Ectodermal cell (in vitro differentiated cells): ENCODE measurements at regions not wholly inside any gene's neighbourhood (a gene's known extent, or its start where the extent isn't known, plus 50 kb on each side); places are given as distances from the start of the nearest gene placed in this dataset.

Source experiments
- H3K27ac ChIP-seq: 2 replicates; pipeline ENCODE4 v1.7.0; 2013; ENCODE audit warnings: mild to moderate bottlenecking, low read depth, low read length; ENCODE audit not compliant: insufficient read depth, poor library complexity, severe bottlenecking
- H3K27me3 ChIP-seq: 2 replicates; pipeline ENCODE4 v1.7.0; 2013; ENCODE audit warnings: mild to moderate bottlenecking, low read length; ENCODE audit not compliant: insufficient read depth, control insufficient read depth, poor library complexity, severe bottlenecking
- H3K36me3 ChIP-seq: one replicate; pipeline ENCODE4 v1.7.0; 2013; ENCODE audit warnings: low read length; ENCODE audit not compliant: control insufficient read depth, insufficient read depth
- H3K4me1 ChIP-seq: one replicate; pipeline ENCODE4 v1.7.0; 2013; ENCODE audit warnings: low read length; ENCODE audit not compliant: control insufficient read depth, insufficient read depth
- H3K4me3 ChIP-seq: 2 replicates; pipeline ENCODE4 v1.7.0; 2013; ENCODE audit warnings: low read depth, low read length, control low read depth; ENCODE audit not compliant: insufficient read depth
- H3K9me3 ChIP-seq: 2 replicates; pipeline ENCODE4 v1.7.0; 2013; ENCODE audit warnings: mild to moderate bottlenecking, low read length, moderate library complexity; ENCODE audit not compliant: control insufficient read depth
- WGBS, 2 experiments: methylation state at CpG; one replicate each; pipeline ENCODE4 v1.1.7; 2013; ENCODE audit warnings: missing lambda C conversion rate in 2 of 2; 5-methylcytosine and 5-hydroxymethylcytosine counted together

- 98 to 99% methylated on average over 4 of the region's 4 CpGs for WGBS, 2 experiments
- H3K36me3 ChIP-seq: no peaks in the 10 kb centered on the region
- H3K4me1 ChIP-seq: peaks cover 13% of the 10 kb centered on the region
- no peaks in the 10 kb centered on the region for H3K27me3 ChIP-seq
- H3K9me3 ChIP-seq: no peaks in the 10 kb centered on the region
- H3K27ac ChIP-seq: no peak overlapping the region
- H3K4me3 ChIP-seq: no peak overlapping the region
Observed at GRCh38 chr12:92025462-92026207, 120.0 kb downstream of the BTG1 start.

GRCh38 chr12:92022093-92022492 is 123.6 kb downstream of the BTG1 start:
- no peak overlapping the region for H3K27ac ChIP-seq
- no CpG with 5 or more reads among the region's 1 CpG for WGBS, 2 experiments

GRCh38 chr12:92021666-92022035 is 124.0 kb downstream of the BTG1 start:
- Histone ChIP-seq H3K4me1 (peaks cover 15% of the 10 kb centered on the region), H3K27me3 (no peaks in the 10 kb centered on the region), H3K27ac (peak overlapping the region; percentile 2), H3K9me3 (no peaks in the 10 kb centered on the region), H3K36me3 (no peaks in the 10 kb centered on the region), H3K4me3 (no peak overlapping the region)
- WGBS, 2 experiments: 20 to 25% methylated on average over 1 of the region's 1 CpG

More at GRCh38 chr12:92022093-92022492, 123.6 kb downstream of the BTG1 start:
- Histone ChIP-seq H3K4me1 (peaks cover 15% of the 10 kb centered on the region), H3K36me3 (no peaks in the 10 kb centered on the region), H3K9me3 (no peaks in the 10 kb centered on the region), H3K27me3 (no peaks in the 10 kb centered on the region), H3K4me3 (no peak overlapping the region)

- H3K4me1 ChIP-seq: peaks cover 15% of the 10 kb centered on the region
- H3K27ac ChIP-seq: peak overlapping the region; percentile 74
- H3K4me3 ChIP-seq: no peak overlapping the region
- no peaks in the 10 kb centered on the region for H3K27me3 ChIP-seq
- H3K36me3 ChIP-seq: no peaks in the 10 kb centered on the region
- WGBS, 2 experiments: 32 to 69% methylated on average over 3 to 5 of the region's 6 CpGs
- H3K9me3 ChIP-seq: no peaks in the 10 kb centered on the region
Observed at GRCh38 chr12:92020983-92021665, 124.5 kb downstream of the BTG1 start.

GRCh38 chr12:92019491-92020277 is 126.0 kb downstream of the BTG1 start:
- Histone ChIP-seq H3K4me3 (no peak overlapping the region), H3K27ac (no peak overlapping the region), H3K9me3 (no peaks in the 10 kb centered on the region), H3K27me3 (no peaks in the 10 kb centered on the region), H3K36me3 (no peaks in the 10 kb centered on the region), H3K4me1 (peaks cover 15% of the 10 kb centered on the region)
- WGBS, 2 experiments: 73 to 88% methylated on average over 2 of the region's 3 CpGs

GRCh38 chr12:92012691-92013090 is 133.0 kb downstream of the BTG1 start:
- H3K4me1 ChIP-seq: no peaks in the 10 kb centered on the region
- H3K27ac ChIP-seq: no peak overlapping the region
- no peak overlapping the region for H3K4me3 ChIP-seq
- 38 to 67% methylated on average over 1 of the region's 1 CpG for WGBS, 2 experiments
- no peaks in the 10 kb centered on the region for H3K27me3 ChIP-seq
- H3K9me3 ChIP-seq: no peaks in the 10 kb centered on the region
- no peaks in the 10 kb centered on the region for H3K36me3 ChIP-seq

GRCh38 chr12:92010853-92011701 is 134.6 kb downstream of the BTG1 start:
- Histone ChIP-seq H3K36me3 (no peaks in the 10 kb centered on the region), H3K4me1 (no peaks in the 10 kb centered on the region), H3K27me3 (no peaks in the 10 kb centered on the region), H3K4me3 (no peak overlapping the region), H3K9me3 (no peaks in the 10 kb centered on the region), H3K27ac (no peak overlapping the region)
- 90 to 92% methylated on average over 10 of the region's 10 CpGs for WGBS, 2 experiments

GRCh38 chr12:92010368-92010767 is 135.3 kb downstream of the BTG1 start:
- H3K9me3 ChIP-seq: no peaks in the 10 kb centered on the region
- H3K27ac ChIP-seq: no peak overlapping the region
- H3K4me3 ChIP-seq: no peak overlapping the region
- H3K4me1 ChIP-seq: no peaks in the 10 kb centered on the region
- no peaks in the 10 kb centered on the region for H3K27me3 ChIP-seq
- WGBS, 2 experiments: 88 to 92% methylated on average over 2 of the region's 2 CpGs
- H3K36me3 ChIP-seq: no peaks in the 10 kb centered on the region

- Histone ChIP-seq H3K27me3 (no peaks in the 10 kb centered on the region), H3K4me3 (no peak overlapping the region), H3K9me3 (no peaks in the 10 kb centered on the region), H3K27ac (no peak overlapping the region), H3K4me1 (no peaks in the 10 kb centered on the region), H3K36me3 (no peaks in the 10 kb centered on the region)
- 95 to 96% methylated on average over 5 of the region's 5 CpGs for WGBS, 2 experiments
Observed at GRCh38 chr12:92008345-92008744, 137.3 kb downstream of the BTG1 start.
